BJ (cell line): ENCODE measurements at regions not wholly inside any gene's neighbourhood (a gene's known extent, or its start where the extent isn't known, plus 50 kb on each side); places are given as distances from the start of the nearest gene placed in this dataset.

Source experiments
- CTCF ChIA-PET: fragments of 350-600 bp; formaldehyde crosslinking; extraction: SDS; loops from one replicate; lab custom pipeline; 2021; ENCODE audit warnings: antibody characterized with exemption, inconsistent platforms; lab: Yijun Ruan, JAX
- POLR2A ChIA-PET: fragments of 300-600 bp; sonication (Branson Sonifier 250); formaldehyde crosslinking; extraction: SDS; loops from one replicate; lab custom pipeline; 2021; ENCODE audit warnings: antibody characterized with exemption; lab: Charles Lee
- DNase-seq: peaks from one replicate; pipeline ENCODE4 v3.0.0-alpha.2; 2011; ENCODE audit warnings: low read depth
- H3K27me3 ChIP-seq: 2 replicates; pipeline ENCODE4 v1.6.0; 2011; ENCODE audit warnings: low read length; ENCODE audit not compliant: control insufficient read depth, insufficient read depth
- H3K36me3 ChIP-seq: 2 replicates; pipeline ENCODE4 v1.5.1; 2011; ENCODE audit warnings: low read length; ENCODE audit not compliant: control insufficient read depth, insufficient read depth
- H3K4me3 ChIP-seq: 2 replicates; pipeline ENCODE4 v1.5.1; 2011; ENCODE audit warnings: low read depth, mild to moderate bottlenecking, control low read depth, low read length
- CTCF ChIP-seq: IDR thresholded peaks from 2 replicates; pipeline ENCODE4 v1.5.1; 2011; ENCODE audit warnings: low read depth, mild to moderate bottlenecking, control low read depth, inconsistent platforms, low read length, moderate library complexity; ENCODE audit not compliant: insufficient read depth

GRCh38 chr4:114226968-114227760, 247.7 kb upstream of the ARSJ start:
- no peak for TF ChIP-seq CTCF
- no peaks in the 10 kb centered on the region for H3K27me3 ChIP-seq
- POLR2A ChIA-PET, result no interaction called here
- DNase-seq, result no peak
- H3K36me3 ChIP-seq, result no peaks in the 10 kb centered on the region
- no peak overlapping the region for H3K4me3 ChIP-seq
- CTCF ChIA-PET, result no interaction called here

DNA sequence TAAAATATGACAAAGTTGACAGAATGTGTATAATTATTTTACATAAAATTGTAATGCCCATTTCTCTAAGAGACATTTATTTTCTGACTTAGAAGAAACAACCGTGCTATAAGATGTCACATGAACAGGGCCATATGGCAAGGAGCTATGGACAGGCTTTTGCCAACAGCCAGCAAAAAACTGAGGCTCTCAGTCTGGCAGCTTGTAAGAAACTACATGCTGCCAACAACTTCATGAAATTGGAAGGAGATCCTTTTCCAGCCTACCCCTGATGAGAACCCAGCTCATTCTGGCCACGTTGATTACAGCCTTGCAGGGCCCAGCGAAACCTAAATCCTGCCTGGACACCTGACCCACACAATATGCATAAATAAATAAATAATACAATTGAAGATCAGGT, 250.3 kb upstream of the ARSJ start:
- CTCF ChIA-PET, result interaction anchor here (1.4 kb wide), 1 partner anchor 23 kb away, joined by 4 read pairs; no protein-coding TSS in a partner anchor
- Histone ChIP-seq H3K27me3 (no peaks in the 10 kb centered on the region), H3K4me3 (no peak overlapping the region), H3K36me3 (no peaks in the 10 kb centered on the region)
- POLR2A ChIA-PET, result no interaction called here
- no peak for TF ChIP-seq CTCF
- DNase-seq, result no peak

- Histone ChIP-seq H3K36me3 (no peaks in the 10 kb centered on the region), H3K4me3 (no peak overlapping the region), H3K27me3 (no peaks in the 10 kb centered on the region)
- no peak for TF ChIP-seq CTCF
- CTCF ChIA-PET, result no interaction called here
- POLR2A ChIA-PET, result no interaction called here
- no peak for DNase-seq
Measured at GRCh38 chr4:114236171-114236769, 256.8 kb upstream of the ARSJ start.

GRCh38 chr4:114237997-114238396, 258.6 kb upstream of the ARSJ start:
- H3K4me3 ChIP-seq, result no peak overlapping the region
- H3K27me3 ChIP-seq, result no peaks in the 10 kb centered on the region
- no peak for DNase-seq
- no peak for TF ChIP-seq CTCF
- ChIA-PET POLR2A (no interaction called here), CTCF (no interaction called here)
- no peaks in the 10 kb centered on the region for H3K36me3 ChIP-seq

GRCh38 chr4:114249561-114249960, 270.1 kb upstream of the ARSJ start:
- Histone ChIP-seq H3K36me3 (no peaks in the 10 kb centered on the region), H3K27me3 (no peaks in the 10 kb centered on the region), H3K4me3 (no peak overlapping the region)
- no peak for TF ChIP-seq CTCF
- ChIA-PET POLR2A (no interaction called here), CTCF (no interaction called here)
- no peak for DNase-seq
